ENCODE measurements at regions not wholly inside any gene's neighbourhood (a gene's known extent, or its start where the extent isn't known, plus 50 kb on each side); places are given as distances from the start of the nearest gene placed in this dataset.

DNA sequence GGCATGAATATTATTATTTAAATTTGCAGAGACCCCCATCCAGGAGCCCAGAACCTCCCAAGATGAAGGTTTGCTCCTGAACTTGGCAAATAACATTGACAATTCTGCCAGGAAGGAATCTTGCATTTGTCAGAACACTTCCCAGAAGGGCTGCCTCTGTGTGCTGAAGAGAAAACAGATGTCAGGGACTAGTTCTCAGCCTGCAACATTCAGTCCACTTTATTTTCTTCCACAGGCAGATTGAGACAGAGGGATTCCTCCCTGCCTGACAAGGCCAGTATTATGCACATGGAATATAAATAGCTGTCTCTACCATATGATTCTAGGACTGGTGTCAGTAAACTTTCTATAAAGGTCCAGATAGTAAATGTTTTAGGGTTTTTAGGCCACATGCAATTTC, 171.5 kb upstream of the SIX2 start:
- H3K9me3 ChIP-seq (ENCODE audit: low read length): no peaks in the 10 kb centered on the region
- peaks cover 5% of the 10 kb centered on the region for H3K27me3 ChIP-seq (ENCODE audit: insufficient read depth, low read length)
- H3K4me1 ChIP-seq (ENCODE audit: insufficient read depth, low read length): no peaks in the 10 kb centered on the region
- no peaks in the 10 kb centered on the region for H3K36me3 ChIP-seq (ENCODE audit: insufficient read depth, low read length)
- no peak overlapping the region for H3K4me3 ChIP-seq (ENCODE audit: low read length)
- no peak overlapping the region for H2AFZ ChIP-seq (ENCODE audit: low read depth, low read length)

- Histone ChIP-seq H3K27me3 (ENCODE audit: insufficient read depth, low read length) (peaks cover 5% of the 10 kb centered on the region), H3K4me3 (ENCODE audit: low read length) (no peak overlapping the region), H3K4me1 (ENCODE audit: insufficient read depth, low read length) (no peaks in the 10 kb centered on the region), H3K9me3 (ENCODE audit: low read length) (no peaks in the 10 kb centered on the region), H2AFZ (ENCODE audit: low read depth, low read length) (no peak overlapping the region), H3K36me3 (ENCODE audit: insufficient read depth, low read length) (no peaks in the 10 kb centered on the region)
These were observed 170.9 kb upstream of the SIX2 start for GRCh38 chr2:45180033-45180746.

GRCh38 chr2:45178854-45179253, 169.6 kb upstream of the SIX2 start:
- no peaks in the 10 kb centered on the region for H3K4me1 ChIP-seq (ENCODE audit: insufficient read depth, low read length)
- no peak overlapping the region for H2AFZ ChIP-seq (ENCODE audit: low read depth, low read length)
- peaks cover 10% of the 10 kb centered on the region for H3K27me3 ChIP-seq (ENCODE audit: insufficient read depth, low read length)
- no peaks in the 10 kb centered on the region for H3K9me3 ChIP-seq (ENCODE audit: low read length)
- H3K4me3 ChIP-seq (ENCODE audit: low read length): no peak overlapping the region
- no peaks in the 10 kb centered on the region for H3K36me3 ChIP-seq (ENCODE audit: insufficient read depth, low read length)

- Histone ChIP-seq H3K4me1 (ENCODE audit: insufficient read depth, low read length) (no peaks in the 10 kb centered on the region), H3K9me3 (ENCODE audit: low read length) (no peaks in the 10 kb centered on the region), H3K36me3 (ENCODE audit: insufficient read depth, low read length) (no peaks in the 10 kb centered on the region), H2AFZ (ENCODE audit: low read depth, low read length) (no peak overlapping the region), H3K4me3 (ENCODE audit: low read length) (no peak overlapping the region), H3K27me3 (ENCODE audit: insufficient read depth, low read length) (peaks cover 14% of the 10 kb centered on the region)
These were observed 169.1 kb upstream of the SIX2 start for GRCh38 chr2:45178359-45178758.

GRCh38 chr2:45177870-45178269, 168.6 kb upstream of the SIX2 start:
- H3K4me3 ChIP-seq (ENCODE audit: low read length): no peak overlapping the region

DNA sequence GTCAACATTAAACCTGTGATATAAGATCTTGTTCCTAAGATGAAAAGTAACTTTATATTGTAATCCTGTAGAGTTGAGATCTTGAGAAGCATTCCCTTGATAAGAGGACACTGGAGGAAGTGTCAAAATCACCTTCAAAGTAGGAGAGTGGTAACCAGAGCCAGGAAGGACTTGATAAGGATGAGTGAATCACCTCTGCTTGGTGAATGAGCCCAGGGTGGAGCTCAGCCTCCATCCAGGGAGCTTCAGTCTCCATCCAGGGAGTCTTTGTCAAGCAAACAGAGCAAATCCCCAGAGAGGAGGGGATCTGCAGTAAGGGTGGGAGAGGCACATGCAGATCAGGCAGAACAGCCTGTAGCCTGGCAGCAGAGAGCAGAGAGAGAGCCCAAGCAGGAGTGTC, 167.1 kb upstream of the SIX2 start:
- Histone ChIP-seq H3K4me3 (ENCODE audit: low read length) (no peak overlapping the region), H2AFZ (ENCODE audit: low read depth, low read length) (no peak overlapping the region), H3K27me3 (ENCODE audit: insufficient read depth, low read length) (peaks cover 26% of the 10 kb centered on the region), H3K9me3 (ENCODE audit: low read length) (no peaks in the 10 kb centered on the region), H3K36me3 (ENCODE audit: insufficient read depth, low read length) (no peaks in the 10 kb centered on the region), H3K4me1 (ENCODE audit: insufficient read depth, low read length) (no peaks in the 10 kb centered on the region)

More at GRCh38 chr2:45177870-45178269, 168.6 kb upstream of the SIX2 start:
- no peaks in the 10 kb centered on the region for H3K9me3 ChIP-seq (ENCODE audit: low read length)
- H3K36me3 ChIP-seq (ENCODE audit: insufficient read depth, low read length): no peaks in the 10 kb centered on the region
- H3K27me3 ChIP-seq (ENCODE audit: insufficient read depth, low read length): peaks cover 14% of the 10 kb centered on the region
- H2AFZ ChIP-seq (ENCODE audit: low read depth, low read length): no peak overlapping the region
- H3K4me1 ChIP-seq (ENCODE audit: insufficient read depth, low read length): no peaks in the 10 kb centered on the region

GRCh38 chr2:45173513-45173912, 164.3 kb upstream of the SIX2 start:
- H3K36me3 ChIP-seq (ENCODE audit: insufficient read depth, low read length): no peaks in the 10 kb centered on the region
- H3K4me3 ChIP-seq (ENCODE audit: low read length): no peak overlapping the region
- H3K9me3 ChIP-seq (ENCODE audit: low read length): no peaks in the 10 kb centered on the region
- no peak overlapping the region for H2AFZ ChIP-seq (ENCODE audit: low read depth, low read length)
- H3K4me1 ChIP-seq (ENCODE audit: insufficient read depth, low read length): no peaks in the 10 kb centered on the region
- H3K27me3 ChIP-seq (ENCODE audit: insufficient read depth, low read length): peaks cover 54% of the 10 kb centered on the region

DNA sequence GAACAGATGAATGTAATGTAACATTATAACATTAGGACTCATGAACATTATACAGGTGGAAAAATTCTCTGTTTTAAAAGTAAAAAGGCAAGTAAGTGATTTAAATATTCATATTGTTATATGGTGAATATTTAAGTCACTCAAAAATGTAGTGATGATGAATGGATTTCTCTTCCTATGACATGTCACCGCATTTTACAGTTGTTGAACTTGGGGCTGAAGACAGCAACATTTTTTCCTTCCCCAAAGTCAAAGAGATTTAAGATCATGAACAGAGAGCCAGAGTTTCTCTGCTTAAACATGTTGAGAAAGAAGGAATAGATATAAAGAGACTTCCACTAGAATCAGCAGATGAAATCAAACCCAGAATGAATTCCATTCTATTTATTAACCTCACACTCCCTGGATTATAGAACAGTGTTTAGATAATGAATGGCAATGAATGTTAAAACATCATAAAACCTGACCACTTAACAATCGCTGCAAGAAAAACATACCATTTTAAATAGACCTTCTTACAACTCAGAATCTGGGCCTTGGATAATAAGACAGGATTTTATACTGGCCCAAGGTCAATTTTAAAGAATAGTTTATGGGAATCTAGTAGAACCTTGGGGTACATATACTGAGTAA, 163.6 kb upstream of the SIX2 start:
- no peaks in the 10 kb centered on the region for H3K4me1 ChIP-seq (ENCODE audit: insufficient read depth, low read length)
- peaks cover 59% of the 10 kb centered on the region for H3K27me3 ChIP-seq (ENCODE audit: insufficient read depth, low read length)
- H3K36me3 ChIP-seq (ENCODE audit: insufficient read depth, low read length): no peaks in the 10 kb centered on the region
- no peak overlapping the region for H2AFZ ChIP-seq (ENCODE audit: low read depth, low read length)
- no peak overlapping the region for H3K4me3 ChIP-seq (ENCODE audit: low read length)
- no peaks in the 10 kb centered on the region for H3K9me3 ChIP-seq (ENCODE audit: low read length)

DNA sequence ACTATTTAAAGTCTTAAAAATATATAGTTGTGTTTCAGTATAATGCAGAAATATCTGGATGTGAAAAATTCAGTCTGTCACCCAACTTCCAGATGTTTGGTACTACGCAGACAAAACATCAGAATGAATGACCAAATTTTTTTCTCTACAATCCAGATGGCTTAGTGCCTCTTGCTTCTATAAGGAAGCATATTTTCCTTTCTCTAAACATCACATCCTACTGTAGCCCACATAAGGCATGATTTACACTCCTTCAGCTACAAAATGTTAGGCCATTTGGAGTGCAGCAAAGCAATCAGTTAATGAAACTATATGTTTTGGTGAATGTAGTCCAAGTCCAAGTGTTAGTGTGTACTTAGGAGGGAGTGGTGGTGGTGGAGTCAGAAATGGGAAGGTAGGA, 162.9 kb upstream of the SIX2 start:
- Histone ChIP-seq H3K27me3 (ENCODE audit: insufficient read depth, low read length) (peaks cover 61% of the 10 kb centered on the region), H3K36me3 (ENCODE audit: insufficient read depth, low read length) (no peaks in the 10 kb centered on the region), H3K4me1 (ENCODE audit: insufficient read depth, low read length) (no peaks in the 10 kb centered on the region), H2AFZ (ENCODE audit: low read depth, low read length) (no peak overlapping the region), H3K9me3 (ENCODE audit: low read length) (no peaks in the 10 kb centered on the region), H3K4me3 (ENCODE audit: low read length) (no peak overlapping the region)

- H3K27me3 ChIP-seq (ENCODE audit: insufficient read depth, low read length): peaks cover 68% of the 10 kb centered on the region
- H3K4me3 ChIP-seq (ENCODE audit: low read length): no peak overlapping the region
- H2AFZ ChIP-seq (ENCODE audit: low read depth, low read length): no peak overlapping the region
These were observed 161.9 kb upstream of the SIX2 start for GRCh38 chr2:45171136-45171501.

DNA sequence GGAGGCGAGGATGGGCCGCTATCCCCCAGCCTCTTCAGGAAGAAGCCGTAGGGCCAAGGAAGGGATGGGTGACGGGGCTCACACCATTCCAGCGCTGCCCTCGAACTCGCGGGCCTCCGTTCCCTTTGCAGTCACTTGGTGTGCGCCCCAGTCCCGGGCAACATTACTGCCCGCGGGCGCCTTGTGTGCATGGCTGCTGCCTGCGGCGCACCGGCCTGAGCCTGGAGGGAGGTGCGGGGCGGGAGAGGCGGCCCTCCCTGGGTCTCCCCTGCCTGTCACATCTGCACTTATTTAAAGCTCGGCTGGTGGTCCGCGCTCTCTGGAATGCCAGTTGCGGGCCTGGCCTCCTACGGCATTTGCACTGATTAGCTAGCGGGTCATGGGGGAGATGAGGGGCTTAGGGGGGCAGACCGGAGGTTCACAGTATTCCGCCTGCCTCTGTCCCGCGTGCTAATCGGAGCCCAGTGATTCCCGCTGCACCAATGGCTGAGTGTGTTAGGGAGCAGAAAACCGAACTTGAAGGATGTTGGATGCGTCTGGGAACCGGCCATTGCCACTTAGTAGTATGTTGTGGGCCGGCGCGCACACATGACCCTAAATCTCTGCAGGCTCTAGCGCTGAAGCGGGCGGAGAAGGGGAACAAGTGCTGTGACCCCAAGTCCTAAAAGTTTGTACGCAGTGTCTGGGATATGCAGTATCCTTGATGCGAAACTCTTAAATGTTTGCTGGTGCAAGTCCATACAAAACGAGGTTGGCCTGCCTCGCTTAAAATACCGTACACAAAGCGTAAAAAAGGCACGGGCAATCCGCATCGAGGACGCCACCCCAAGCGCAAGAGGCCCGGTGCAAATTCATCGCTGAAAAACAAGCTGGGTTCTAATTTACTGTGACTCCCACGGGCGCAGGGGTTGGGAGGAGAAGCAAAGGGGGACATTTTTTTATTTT, 161.2 kb upstream of the SIX2 start:
- Histone ChIP-seq H3K36me3 (ENCODE audit: insufficient read depth, low read length) (no peaks in the 10 kb centered on the region), H3K4me3 (ENCODE audit: low read length) (no peak overlapping the region), H3K27me3 (ENCODE audit: insufficient read depth, low read length) (peaks cover 73% of the 10 kb centered on the region), H3K9me3 (ENCODE audit: low read length) (no peaks in the 10 kb centered on the region), H2AFZ (ENCODE audit: low read depth, low read length) (no peak overlapping the region), H3K4me1 (ENCODE audit: insufficient read depth, low read length) (no peaks in the 10 kb centered on the region)

More at GRCh38 chr2:45171136-45171501, 161.9 kb upstream of the SIX2 start:
- no peaks in the 10 kb centered on the region for H3K9me3 ChIP-seq (ENCODE audit: low read length)
- no peaks in the 10 kb centered on the region for H3K4me1 ChIP-seq (ENCODE audit: insufficient read depth, low read length)
- no peaks in the 10 kb centered on the region for H3K36me3 ChIP-seq (ENCODE audit: insufficient read depth, low read length)

GRCh38 chr2:45169339-45170190, 160.3 kb upstream of the SIX2 start:
- Histone ChIP-seq H3K36me3 (ENCODE audit: insufficient read depth, low read length) (no peaks in the 10 kb centered on the region), H3K4me1 (ENCODE audit: insufficient read depth, low read length) (no peaks in the 10 kb centered on the region), H3K9me3 (ENCODE audit: low read length) (no peaks in the 10 kb centered on the region), H3K4me3 (ENCODE audit: low read length) (no peak overlapping the region), H3K27me3 (ENCODE audit: insufficient read depth, low read length) (peaks cover 81% of the 10 kb centered on the region), H2AFZ (ENCODE audit: low read depth, low read length) (peak overlapping the region; percentile 70)
